ENCODE measurements at regions not wholly inside any gene's neighbourhood (a gene's known extent, or its start where the extent isn't known, plus 50 kb on each side); places are given as distances from the start of the nearest gene placed in this dataset.

DNA sequence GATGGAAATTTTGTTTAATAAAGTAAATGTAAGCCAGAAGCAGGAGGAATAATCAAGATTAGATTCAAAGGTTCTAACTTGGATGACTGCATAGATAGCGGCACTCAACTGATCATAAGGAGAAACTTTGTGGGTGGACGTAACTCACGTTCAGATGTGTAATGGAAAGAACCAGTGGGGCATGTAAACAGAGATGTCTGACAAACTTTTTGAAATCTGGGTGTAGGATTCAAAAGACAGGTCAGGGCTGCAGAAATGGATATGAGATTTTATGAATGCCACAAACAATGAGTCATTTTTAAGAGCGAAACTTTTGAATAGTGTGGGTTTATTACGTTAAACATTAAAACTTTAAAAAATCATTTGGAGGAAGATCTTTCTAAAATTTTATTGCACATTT lies 375.6 kb downstream of the GBA3 start:
- TF ChIP-seq, protein P1, sequence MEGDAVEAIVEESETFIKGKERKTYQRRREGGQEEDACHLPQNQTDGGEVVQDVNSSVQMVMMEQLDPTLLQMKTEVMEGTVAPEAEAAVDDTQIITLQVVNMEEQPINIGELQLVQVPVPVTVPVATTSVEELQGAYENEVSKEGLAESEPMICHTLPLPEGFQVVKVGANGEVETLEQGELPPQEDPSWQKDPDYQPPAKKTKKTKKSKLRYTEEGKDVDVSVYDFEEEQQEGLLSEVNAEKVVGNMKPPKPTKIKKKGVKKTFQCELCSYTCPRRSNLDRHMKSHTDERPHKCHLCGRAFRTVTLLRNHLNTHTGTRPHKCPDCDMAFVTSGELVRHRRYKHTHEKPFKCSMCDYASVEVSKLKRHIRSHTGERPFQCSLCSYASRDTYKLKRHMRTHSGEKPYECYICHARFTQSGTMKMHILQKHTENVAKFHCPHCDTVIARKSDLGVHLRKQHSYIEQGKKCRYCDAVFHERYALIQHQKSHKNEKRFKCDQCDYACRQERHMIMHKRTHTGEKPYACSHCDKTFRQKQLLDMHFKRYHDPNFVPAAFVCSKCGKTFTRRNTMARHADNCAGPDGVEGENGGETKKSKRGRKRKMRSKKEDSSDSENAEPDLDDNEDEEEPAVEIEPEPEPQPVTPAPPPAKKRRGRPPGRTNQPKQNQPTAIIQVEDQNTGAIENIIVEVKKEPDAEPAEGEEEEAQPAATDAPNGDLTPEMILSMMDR (IDR thresholded peaks at IDR 0.05; ENCODE audit: extremely low read depth, missing control alignments) = no peak
- no peak for DNase-seq (ENCODE audit: low spot score)

DNA sequence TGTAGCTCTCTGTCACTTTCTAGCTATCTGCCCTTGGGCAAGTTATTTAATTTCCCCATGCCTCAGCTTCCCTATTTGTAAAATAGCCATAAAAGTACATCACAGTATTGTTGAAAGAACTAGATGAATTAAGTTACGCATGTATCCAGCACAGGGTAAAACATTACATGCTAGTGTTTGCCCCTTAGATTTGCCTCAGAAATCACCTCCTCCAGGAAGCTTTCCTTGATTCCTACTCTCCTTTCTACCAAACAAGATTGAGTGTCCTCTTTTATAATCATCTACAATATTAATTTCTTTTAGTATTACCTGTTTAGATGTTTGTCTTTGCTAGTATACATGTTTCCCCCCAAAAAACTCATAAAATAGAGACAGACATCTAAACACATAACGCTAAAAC lies 369.5 kb downstream of the GBA3 start:
- TF ChIP-seq, protein P1 (IDR thresholded peaks at IDR 0.05; ENCODE audit: extremely low read depth, missing control alignments) = no peak
- no peak for DNase-seq (ENCODE audit: low spot score)

DNA sequence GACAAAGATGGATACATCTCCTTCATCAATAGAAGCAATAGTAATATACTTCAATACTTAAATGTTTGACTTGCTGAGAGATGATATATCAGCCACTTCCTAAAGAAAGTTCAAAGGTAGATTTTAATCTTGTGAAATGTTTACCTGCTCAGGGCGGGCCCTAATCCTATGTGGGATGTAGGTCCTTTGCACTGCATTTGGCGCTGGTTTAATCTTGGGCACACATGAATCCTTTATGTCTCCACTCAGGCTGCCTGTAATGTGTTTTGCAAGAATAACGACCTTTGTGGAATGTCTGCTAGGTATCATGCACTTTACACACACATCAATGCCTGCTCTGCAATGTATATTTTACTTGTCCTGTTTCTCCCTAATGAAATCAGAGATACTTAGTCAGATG lies 368.7 kb downstream of the GBA3 start:
- DNase-seq (ENCODE audit: low spot score) = no peak
- TF ChIP-seq, protein P1 (IDR thresholded peaks at IDR 0.05; ENCODE audit: extremely low read depth, missing control alignments) = no peak

DNA sequence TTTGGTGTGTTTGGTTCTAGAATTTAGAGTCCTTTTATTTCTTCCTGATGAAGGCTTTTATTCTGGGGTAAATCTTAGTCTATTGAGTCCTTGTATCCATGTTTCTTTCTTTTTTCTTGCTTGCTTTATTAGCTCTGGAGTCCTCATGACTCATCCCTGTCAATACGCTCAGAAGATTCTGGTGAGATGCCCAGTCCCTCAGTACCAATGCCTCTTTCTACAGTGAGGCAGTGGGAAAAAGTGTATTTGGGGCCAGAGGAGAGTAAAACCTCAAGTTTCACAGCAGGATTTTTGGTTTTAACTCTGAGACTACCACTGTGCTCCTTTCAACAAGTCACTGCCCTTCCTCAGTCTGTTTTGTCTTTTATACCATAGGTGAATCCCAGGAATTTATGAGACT lies 368.0 kb downstream of the GBA3 start:
- DNase-seq (ENCODE audit: low spot score) = no peak
- TF ChIP-seq, protein P1 (IDR thresholded peaks at IDR 0.05; ENCODE audit: extremely low read depth, missing control alignments) = no peak

DNA sequence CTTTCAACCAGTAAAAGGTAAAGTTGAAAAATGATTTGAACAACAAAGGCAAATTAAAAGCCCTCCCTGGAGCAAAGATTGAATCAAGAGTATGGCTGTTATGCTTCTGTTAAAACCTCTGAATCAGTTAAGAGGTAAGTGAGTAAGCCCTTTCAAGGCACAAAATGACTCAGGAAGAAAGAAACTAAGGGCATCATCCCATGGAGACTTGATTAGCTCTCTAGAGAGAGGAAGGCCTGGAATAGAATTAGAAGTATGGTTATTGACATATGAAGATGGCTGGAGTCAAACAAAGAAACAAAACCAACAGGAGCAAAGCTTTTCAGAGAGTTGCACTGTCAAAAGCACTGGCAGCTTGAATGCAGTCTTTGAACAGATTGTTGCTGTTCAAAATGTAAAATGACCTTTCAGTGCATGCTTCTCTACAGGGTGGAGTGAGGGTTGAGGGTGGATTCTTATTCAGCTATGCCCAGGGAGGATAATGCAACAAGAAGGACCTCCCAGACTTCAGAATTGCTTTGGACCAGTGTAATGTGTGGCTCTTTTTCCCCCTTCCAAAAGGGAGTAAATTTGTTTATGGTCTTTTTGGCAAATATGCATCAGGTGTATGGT lies 365.5 kb downstream of the GBA3 start:
- DNase-seq (ENCODE audit: low spot score) = no peak
- TF ChIP-seq, protein P1 (IDR thresholded peaks at IDR 0.05; ENCODE audit: extremely low read depth, missing control alignments) = no peak

DNA sequence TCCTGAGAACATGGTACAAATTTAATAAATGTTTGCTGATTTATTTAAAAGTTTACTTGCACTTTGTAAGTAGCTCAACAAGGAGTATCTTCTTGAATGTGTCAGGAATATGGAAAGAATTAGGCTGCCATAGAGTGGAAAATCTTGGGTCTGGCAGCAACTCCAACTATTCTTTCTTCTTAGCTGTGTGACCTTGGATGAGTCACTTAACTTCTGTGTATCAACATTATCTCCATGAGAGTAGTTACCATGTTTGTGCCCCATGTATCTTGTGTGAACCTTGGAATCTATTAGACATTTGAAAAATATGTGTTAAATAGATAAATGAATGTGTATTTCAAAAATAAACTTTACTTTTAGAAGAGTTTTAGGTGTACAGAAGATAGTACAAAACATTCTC lies 348.8 kb downstream of the GBA3 start:
- TF ChIP-seq, protein P1 (IDR thresholded peaks at IDR 0.05; ENCODE audit: extremely low read depth, missing control alignments) = no peak
- DNase-seq (ENCODE audit: low spot score) = no peak

DNA sequence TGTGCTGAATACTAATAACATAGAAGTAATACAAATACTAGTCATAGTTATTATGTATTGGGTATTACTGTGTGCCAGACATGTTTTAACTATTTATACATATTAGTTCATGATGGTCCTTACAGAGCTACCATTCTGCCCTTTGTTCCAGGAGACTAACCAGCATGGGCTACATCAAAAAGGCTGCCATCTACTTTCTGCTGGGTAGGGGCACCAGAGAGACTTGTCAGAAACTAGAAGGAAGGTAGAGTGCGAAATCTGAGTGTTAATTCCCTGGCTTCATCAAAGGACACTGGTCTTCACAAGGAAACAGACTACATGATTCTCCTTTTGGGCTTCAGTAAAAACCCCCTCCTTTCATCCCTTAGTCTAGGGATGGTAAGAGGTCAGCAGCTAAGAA lies 347.8 kb downstream of the GBA3 start:
- DNase-seq (ENCODE audit: low spot score) = no peak

More for the DNA sequence above, 347.8 kb downstream of the GBA3 start:
- TF ChIP-seq, protein P1 (IDR thresholded peaks at IDR 0.05; ENCODE audit: extremely low read depth, missing control alignments) = no peak

All from GM20000 (cell line).